Cardiac fibroblast (primary cell): ENCODE measurements at regions not wholly inside any gene's neighbourhood (a gene's known extent, or its start where the extent isn't known, plus 50 kb on each side); places are given as distances from the start of the nearest gene placed in this dataset.

ENCODE experiments used
- DNase-seq, 2 donors: peaks; one replicate each; pipeline versions ENCODE4 v3.0.0 to v3.0.0-alpha.2; 2010; ENCODE audit warnings: low read depth in 2 of 2
- H3K4me3 ChIP-seq, 2 donors: replicated peaks in 1 of 2; 1 replicate in 1 of 2; 2 replicates in 1 of 2; pipeline ENCODE4 v1.5.1; 2011; ENCODE audit warnings: low read depth in 2 of 2, low read length in 2 of 2, mild to moderate bottlenecking in 2 of 2, moderate library complexity in 1 of 2
- CTCF ChIP-seq: IDR thresholded peaks from one replicate; pipeline ENCODE4 v1.5.1; 2011; ENCODE audit warnings: low read depth, mild to moderate bottlenecking, low read length, inconsistent platforms

GRCh38 chrX:68994891-68995255, 166.1 kb downstream of the EFNB1 start:
- no peak for TF ChIP-seq CTCF
- no peak overlapping the region for H3K4me3 ChIP-seq
- no peak for DNase-seq

- no peak for TF ChIP-seq CTCF
- H3K4me3 ChIP-seq: no peak overlapping the region
- no peak for DNase-seq
These were observed 165.5 kb downstream of the EFNB1 start for GRCh38 chrX:68994135-68994890.

- H3K4me3 ChIP-seq: no peak overlapping the region
- no peak for DNase-seq
- TF ChIP-seq CTCF: no peak
These were observed 164.1 kb downstream of the EFNB1 start for GRCh38 chrX:68992821-68993397.

GRCh38 chrX:68991691-68992345, 163.0 kb downstream of the EFNB1 start:
- no peak overlapping the region for H3K4me3 ChIP-seq
- DNase-seq: no peak
- TF ChIP-seq CTCF: no peak

GRCh38 chrX:68990948-68991347, 162.1 kb downstream of the EFNB1 start:
- TF ChIP-seq CTCF: no peak

GRCh38 chrX:68989865-68990606, 161.2 kb downstream of the EFNB1 start:
- no peak overlapping the region for H3K4me3 ChIP-seq
- no peak for TF ChIP-seq CTCF
- peak; percentile 52 to 91 for DNase-seq

More at GRCh38 chrX:68990948-68991347, 162.1 kb downstream of the EFNB1 start:
- H3K4me3 ChIP-seq: no peak overlapping the region
- DNase-seq: no peak
